WERI-Rb-1 (cell line): ENCODE measurements at regions not wholly inside any gene's neighbourhood (a gene's known extent, or its start where the extent isn't known, plus 50 kb on each side); places are given as distances from the start of the nearest gene placed in this dataset.

Experiments
- DNase-seq: peaks from one replicate; pipeline ENCODE4 v3.0.0-alpha.2; 2020
- H3K27ac ChIP-seq: fragments of 250-450 bp; sonication (Bioruptor Pico); 2 replicates; pipeline ENCODE4 v1.5.1; 2020; ENCODE audit warnings: mild to moderate bottlenecking, moderate library complexity
- H3K27me3 ChIP-seq: fragments of 250-450 bp; sonication (Bioruptor Pico); 2 replicates; pipeline ENCODE4 v1.5.1; 2021; ENCODE audit warnings: mild to moderate bottlenecking, low read depth, moderate library complexity; ENCODE audit not compliant: insufficient read depth, severe bottlenecking
- H3K36me3 ChIP-seq: fragments of 250-450 bp; sonication (Bioruptor Pico); 2 replicates; pipeline ENCODE4 v1.5.1; 2020; ENCODE audit warnings: mild to moderate bottlenecking, moderate library complexity
- H3K4me3 ChIP-seq: 2 replicates; pipeline ENCODE4 v1.5.1; 2011; ENCODE audit warnings: low read depth, mild to moderate bottlenecking, control low read depth, low read length
- H3K9me3 ChIP-seq: fragments of 250-450 bp; sonication (Bioruptor Pico); 2 replicates; pipeline ENCODE4 v1.5.1; 2021; ENCODE audit warnings: mild to moderate bottlenecking, moderate library complexity; ENCODE audit not compliant: severe bottlenecking
- CTCF ChIP-seq: IDR thresholded peaks from 2 replicates; pipeline ENCODE4 v1.5.1; 2011; ENCODE audit warnings: low read depth, mild to moderate bottlenecking, control low read depth, inconsistent platforms, low read length

GRCh38 chr2:118668431-118669424 is 178.7 kb downstream of the EN1 start:
- Histone ChIP-seq H3K27me3 (peaks cover 61% of the 10 kb centered on the region), H3K36me3 (no peaks in the 10 kb centered on the region), H3K4me3 (no peak overlapping the region), H3K9me3 (no peaks in the 10 kb centered on the region), H3K27ac (no peak overlapping the region)
- no peak for TF ChIP-seq CTCF
- no peak for DNase-seq

GRCh38 chr2:118667964-118668363 is 179.5 kb downstream of the EN1 start:
- Histone ChIP-seq H3K4me3 (no peak overlapping the region), H3K27ac (no peak overlapping the region), H3K27me3 (peaks cover 58% of the 10 kb centered on the region), H3K36me3 (no peaks in the 10 kb centered on the region), H3K9me3 (no peaks in the 10 kb centered on the region)
- no peak for TF ChIP-seq CTCF
- no peak for DNase-seq

GRCh38 chr2:118667348-118667747 is 180.1 kb downstream of the EN1 start:
- no peaks in the 10 kb centered on the region for H3K36me3 ChIP-seq
- DNase-seq, result no peak
- peaks cover 55% of the 10 kb centered on the region for H3K27me3 ChIP-seq
- H3K4me3 ChIP-seq, result no peak overlapping the region
- H3K9me3 ChIP-seq, result no peaks in the 10 kb centered on the region
- no peak for TF ChIP-seq CTCF
- no peak overlapping the region for H3K27ac ChIP-seq

GRCh38 chr2:118665784-118666529 is 181.5 kb downstream of the EN1 start:
- no peak overlapping the region for H3K27ac ChIP-seq
- H3K36me3 ChIP-seq, result no peaks in the 10 kb centered on the region
- H3K9me3 ChIP-seq, result no peaks in the 10 kb centered on the region
- peaks cover 56% of the 10 kb centered on the region for H3K27me3 ChIP-seq
- no peak for TF ChIP-seq CTCF
- H3K4me3 ChIP-seq, result no peak overlapping the region
- DNase-seq, result no peak

GRCh38 chr2:118661179-118661578 is 186.3 kb downstream of the EN1 start:
- Histone ChIP-seq H3K27ac (no peak overlapping the region), H3K4me3 (no peak overlapping the region), H3K27me3 (peaks cover 56% of the 10 kb centered on the region), H3K36me3 (no peaks in the 10 kb centered on the region), H3K9me3 (no peaks in the 10 kb centered on the region)
- DNase-seq, result no peak
- TF ChIP-seq CTCF, result no peak
